Left hindlimb (tissue), 1 donor: ENCODE measurements at regions not wholly inside any gene's neighbourhood (a gene's known extent, or its start where the extent isn't known, plus 50 kb on each side); places are given as distances from the start of the nearest gene placed in this dataset.
"Not testable (repeated sequence)": the region's sequence is repeated elsewhere in the genome, so short reads cannot be mapped to it uniquely, and the experiment has no call there.

Experiments
- DNase-seq: peaks from one replicate; pipeline ENCODE4 v3.0.0-alpha.2; 2018

GRCh38 chr13:90039516-90039915 is 1308.0 kb upstream of the MIR17HG start:
- no peak for DNase-seq

- no peak for DNase-seq
Measured at GRCh38 chr13:90047600-90047999, 1299.9 kb upstream of the MIR17HG start.

- no peak for DNase-seq
Measured at GRCh38 chr13:90049989-90050671, 1297.4 kb upstream of the MIR17HG start.

GRCh38 chr13:90055121-90055520 is 1292.4 kb upstream of the MIR17HG start:
- no peak for DNase-seq

- DNase-seq: no peak
Measured at GRCh38 chr13:90055760-90056159, 1291.7 kb upstream of the MIR17HG start.

GRCh38 chr13:90064226-90064625 is 1283.3 kb upstream of the MIR17HG start:
- not testable (repeated sequence) for DNase-seq

GRCh38 chr13:90068658-90069057 is 1278.8 kb upstream of the MIR17HG start:
- no peak for DNase-seq

GRCh38 chr13:90070362-90070761 is 1277.1 kb upstream of the MIR17HG start:
- no peak for DNase-seq

- DNase-seq: no peak
Measured at GRCh38 chr13:90070837-90071525, 1276.5 kb upstream of the MIR17HG start.

- DNase-seq: no peak
Measured at GRCh38 chr13:90084684-90085290, 1262.7 kb upstream of the MIR17HG start.

GRCh38 chr13:90089051-90089450 is 1258.4 kb upstream of the MIR17HG start:
- DNase-seq: no peak

- DNase-seq: no peak
Measured at GRCh38 chr13:90091611-90092010, 1255.9 kb upstream of the MIR17HG start.

GRCh38 chr13:90094357-90094756 is 1253.1 kb upstream of the MIR17HG start:
- DNase-seq: no peak

GRCh38 chr13:90098577-90098976 is 1248.9 kb upstream of the MIR17HG start:
- DNase-seq: no peak

- no peak for DNase-seq
Measured at GRCh38 chr13:90099847-90100246, 1247.6 kb upstream of the MIR17HG start.

- DNase-seq: no peak
Measured at GRCh38 chr13:90103099-90103784, 1244.2 kb upstream of the MIR17HG start.

GRCh38 chr13:90104764-90105163 is 1242.7 kb upstream of the MIR17HG start:
- peak; percentile 27 for DNase-seq

GRCh38 chr13:90105276-90105675 is 1242.2 kb upstream of the MIR17HG start:
- no peak for DNase-seq

- no peak for DNase-seq
Measured at GRCh38 chr13:90105849-90106496, 1241.5 kb upstream of the MIR17HG start.

GRCh38 chr13:90107661-90108060 is 1239.8 kb upstream of the MIR17HG start:
- no peak for DNase-seq

- no peak for DNase-seq
Measured at GRCh38 chr13:90108547-90108946, 1238.9 kb upstream of the MIR17HG start.

GRCh38 chr13:90116121-90116520 is 1231.4 kb upstream of the MIR17HG start:
- DNase-seq: no peak

- no peak for DNase-seq
Measured at GRCh38 chr13:90118467-90119071, 1228.9 kb upstream of the MIR17HG start.
